PC-3 (cell line): ENCODE measurements at regions not wholly inside any gene's neighbourhood (a gene's known extent, or its start where the extent isn't known, plus 50 kb on each side); places are given as distances from the start of the nearest gene placed in this dataset.

Source experiments
- EZH2 ChIP-seq: fragments of 300-600 bp; sonication (generic); IDR thresholded peaks from one replicate; pipeline ENCODE4 v1.6.1; 2017; ENCODE audit warnings: antibody characterized with exemption, mild to moderate bottlenecking, low read length; ENCODE audit not compliant: unreplicated experiment
- TF ChIP-seq, protein P1 (sequence below): fragments of 300-600 bp; sonication (generic); conservative IDR thresholded peaks from 2 replicates; pipeline ENCODE4 v1.5.1; 2017; ENCODE audit warnings: antibody characterized with exemption, low read depth, mild to moderate bottlenecking, low read length

DNA sequence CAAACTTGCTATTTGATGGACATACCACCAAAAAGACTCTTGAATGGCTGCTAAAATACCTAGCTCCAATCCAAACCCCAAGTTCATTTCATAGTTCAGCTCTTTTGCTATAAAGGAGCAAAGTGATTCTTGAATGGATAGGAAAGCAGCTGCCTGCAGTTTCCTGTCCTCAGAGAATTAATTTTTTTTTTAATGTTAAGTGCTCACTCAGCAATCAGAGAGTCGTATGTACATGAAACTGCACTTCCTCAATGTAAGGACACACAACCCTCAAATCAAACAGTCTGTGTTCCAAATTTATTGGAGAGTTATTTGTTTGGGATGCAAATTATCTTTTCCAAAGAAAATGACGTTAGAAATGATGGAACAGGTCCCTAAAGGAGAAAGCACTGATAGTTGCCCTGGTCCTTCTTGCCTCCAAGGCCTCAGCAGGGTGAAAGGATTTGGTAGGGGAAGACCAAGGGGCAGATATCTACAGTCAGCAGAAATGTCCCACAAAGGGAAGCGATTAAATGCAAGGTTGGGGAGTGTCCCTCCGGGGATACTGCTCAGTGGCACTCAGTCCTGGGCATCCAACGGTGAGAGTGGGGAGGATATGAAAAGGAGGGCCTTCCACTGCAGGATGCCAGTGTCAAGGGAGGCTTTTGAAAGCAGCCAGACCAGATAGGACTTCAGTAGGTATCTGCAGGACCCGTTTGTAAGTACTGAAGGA is 67.2 kb upstream of the RASGEF1B start:
- TF ChIP-seq, protein P1, sequence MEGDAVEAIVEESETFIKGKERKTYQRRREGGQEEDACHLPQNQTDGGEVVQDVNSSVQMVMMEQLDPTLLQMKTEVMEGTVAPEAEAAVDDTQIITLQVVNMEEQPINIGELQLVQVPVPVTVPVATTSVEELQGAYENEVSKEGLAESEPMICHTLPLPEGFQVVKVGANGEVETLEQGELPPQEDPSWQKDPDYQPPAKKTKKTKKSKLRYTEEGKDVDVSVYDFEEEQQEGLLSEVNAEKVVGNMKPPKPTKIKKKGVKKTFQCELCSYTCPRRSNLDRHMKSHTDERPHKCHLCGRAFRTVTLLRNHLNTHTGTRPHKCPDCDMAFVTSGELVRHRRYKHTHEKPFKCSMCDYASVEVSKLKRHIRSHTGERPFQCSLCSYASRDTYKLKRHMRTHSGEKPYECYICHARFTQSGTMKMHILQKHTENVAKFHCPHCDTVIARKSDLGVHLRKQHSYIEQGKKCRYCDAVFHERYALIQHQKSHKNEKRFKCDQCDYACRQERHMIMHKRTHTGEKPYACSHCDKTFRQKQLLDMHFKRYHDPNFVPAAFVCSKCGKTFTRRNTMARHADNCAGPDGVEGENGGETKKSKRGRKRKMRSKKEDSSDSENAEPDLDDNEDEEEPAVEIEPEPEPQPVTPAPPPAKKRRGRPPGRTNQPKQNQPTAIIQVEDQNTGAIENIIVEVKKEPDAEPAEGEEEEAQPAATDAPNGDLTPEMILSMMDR = no peak
- no peak for TF ChIP-seq EZH2
